GM12875 (cell line): ENCODE measurements at regions not wholly inside any gene's neighbourhood (a gene's known extent, or its start where the extent isn't known, plus 50 kb on each side); places are given as distances from the start of the nearest gene placed in this dataset.
"Not testable (repeated sequence)": the region's sequence is repeated elsewhere in the genome, so short reads cannot be mapped to it uniquely, and the experiment has no call there.

Source experiments
- H3K4me3 ChIP-seq: one replicate; pipeline ENCODE4 v1.5.1; 2011; ENCODE audit warnings: low read depth, low read length, control low read depth
- CTCF ChIP-seq: IDR thresholded peaks from 2 replicates; pipeline ENCODE4 v1.5.1; 2011; ENCODE audit warnings: low read depth, mild to moderate bottlenecking, control low read depth, inconsistent platforms, low read length, moderate library complexity, borderline replicate concordance; ENCODE audit not compliant: insufficient read depth

GRCh38 chr6:130603391-130603790 lies 223.8 kb upstream of the SMLR1 start:
- no peak overlapping the region for H3K4me3 ChIP-seq
- TF ChIP-seq CTCF, result no peak

- no peak for TF ChIP-seq CTCF
- no peak overlapping the region for H3K4me3 ChIP-seq
Observed at GRCh38 chr6:130604841-130605399, 222.3 kb upstream of the SMLR1 start.

GRCh38 chr6:130610303-130610702 lies 216.9 kb upstream of the SMLR1 start:
- TF ChIP-seq CTCF, result no peak
- H3K4me3 ChIP-seq, result no peak overlapping the region

GRCh38 chr6:130611366-130611765 lies 215.8 kb upstream of the SMLR1 start:
- no peak overlapping the region for H3K4me3 ChIP-seq
- TF ChIP-seq CTCF, result no peak

GRCh38 chr6:130613176-130613575 lies 214.0 kb upstream of the SMLR1 start:
- TF ChIP-seq CTCF, result no peak

GRCh38 chr6:130615816-130616215 lies 211.4 kb upstream of the SMLR1 start:
- no peak overlapping the region for H3K4me3 ChIP-seq
- no peak for TF ChIP-seq CTCF

More at GRCh38 chr6:130613176-130613575, 214.0 kb upstream of the SMLR1 start:
- no peak overlapping the region for H3K4me3 ChIP-seq

GRCh38 chr6:130617658-130618057 lies 209.5 kb upstream of the SMLR1 start:
- TF ChIP-seq CTCF, result no peak
- no peak overlapping the region for H3K4me3 ChIP-seq

GRCh38 chr6:130618806-130619205 lies 208.4 kb upstream of the SMLR1 start:
- H3K4me3 ChIP-seq, result not testable (repeated sequence)
